ENCODE measurements at regions not wholly inside any gene's neighbourhood (a gene's known extent, or its start where the extent isn't known, plus 50 kb on each side); places are given as distances from the start of the nearest gene placed in this dataset.

DNA sequence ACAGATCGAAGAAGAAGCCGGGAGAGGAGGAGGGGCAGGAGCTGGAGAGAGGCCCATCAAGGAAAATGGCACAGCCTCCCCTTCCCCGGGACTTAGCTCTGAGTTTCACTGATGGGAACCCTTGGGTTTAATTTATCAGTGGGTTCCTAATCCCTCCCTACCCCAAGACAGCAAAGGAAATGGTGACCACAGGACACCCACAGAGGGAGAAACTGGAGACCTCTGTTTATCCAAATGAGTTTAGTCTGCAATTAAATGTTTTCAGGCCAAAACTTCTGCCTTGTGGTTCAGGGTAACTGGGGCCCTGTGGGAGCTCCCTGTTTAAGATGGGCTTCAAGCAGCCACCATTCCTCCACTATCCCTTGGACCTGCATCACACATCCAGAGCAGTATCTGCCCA lies 190.8 kb upstream of the TOPAZ1 start:
- TF ChIP-seq, protein P1, sequence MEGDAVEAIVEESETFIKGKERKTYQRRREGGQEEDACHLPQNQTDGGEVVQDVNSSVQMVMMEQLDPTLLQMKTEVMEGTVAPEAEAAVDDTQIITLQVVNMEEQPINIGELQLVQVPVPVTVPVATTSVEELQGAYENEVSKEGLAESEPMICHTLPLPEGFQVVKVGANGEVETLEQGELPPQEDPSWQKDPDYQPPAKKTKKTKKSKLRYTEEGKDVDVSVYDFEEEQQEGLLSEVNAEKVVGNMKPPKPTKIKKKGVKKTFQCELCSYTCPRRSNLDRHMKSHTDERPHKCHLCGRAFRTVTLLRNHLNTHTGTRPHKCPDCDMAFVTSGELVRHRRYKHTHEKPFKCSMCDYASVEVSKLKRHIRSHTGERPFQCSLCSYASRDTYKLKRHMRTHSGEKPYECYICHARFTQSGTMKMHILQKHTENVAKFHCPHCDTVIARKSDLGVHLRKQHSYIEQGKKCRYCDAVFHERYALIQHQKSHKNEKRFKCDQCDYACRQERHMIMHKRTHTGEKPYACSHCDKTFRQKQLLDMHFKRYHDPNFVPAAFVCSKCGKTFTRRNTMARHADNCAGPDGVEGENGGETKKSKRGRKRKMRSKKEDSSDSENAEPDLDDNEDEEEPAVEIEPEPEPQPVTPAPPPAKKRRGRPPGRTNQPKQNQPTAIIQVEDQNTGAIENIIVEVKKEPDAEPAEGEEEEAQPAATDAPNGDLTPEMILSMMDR (IDR thresholded peaks at IDR 0.05; ENCODE audit: insufficient read depth, low read length) = no peak
- TF ChIP-seq, protein P2, sequence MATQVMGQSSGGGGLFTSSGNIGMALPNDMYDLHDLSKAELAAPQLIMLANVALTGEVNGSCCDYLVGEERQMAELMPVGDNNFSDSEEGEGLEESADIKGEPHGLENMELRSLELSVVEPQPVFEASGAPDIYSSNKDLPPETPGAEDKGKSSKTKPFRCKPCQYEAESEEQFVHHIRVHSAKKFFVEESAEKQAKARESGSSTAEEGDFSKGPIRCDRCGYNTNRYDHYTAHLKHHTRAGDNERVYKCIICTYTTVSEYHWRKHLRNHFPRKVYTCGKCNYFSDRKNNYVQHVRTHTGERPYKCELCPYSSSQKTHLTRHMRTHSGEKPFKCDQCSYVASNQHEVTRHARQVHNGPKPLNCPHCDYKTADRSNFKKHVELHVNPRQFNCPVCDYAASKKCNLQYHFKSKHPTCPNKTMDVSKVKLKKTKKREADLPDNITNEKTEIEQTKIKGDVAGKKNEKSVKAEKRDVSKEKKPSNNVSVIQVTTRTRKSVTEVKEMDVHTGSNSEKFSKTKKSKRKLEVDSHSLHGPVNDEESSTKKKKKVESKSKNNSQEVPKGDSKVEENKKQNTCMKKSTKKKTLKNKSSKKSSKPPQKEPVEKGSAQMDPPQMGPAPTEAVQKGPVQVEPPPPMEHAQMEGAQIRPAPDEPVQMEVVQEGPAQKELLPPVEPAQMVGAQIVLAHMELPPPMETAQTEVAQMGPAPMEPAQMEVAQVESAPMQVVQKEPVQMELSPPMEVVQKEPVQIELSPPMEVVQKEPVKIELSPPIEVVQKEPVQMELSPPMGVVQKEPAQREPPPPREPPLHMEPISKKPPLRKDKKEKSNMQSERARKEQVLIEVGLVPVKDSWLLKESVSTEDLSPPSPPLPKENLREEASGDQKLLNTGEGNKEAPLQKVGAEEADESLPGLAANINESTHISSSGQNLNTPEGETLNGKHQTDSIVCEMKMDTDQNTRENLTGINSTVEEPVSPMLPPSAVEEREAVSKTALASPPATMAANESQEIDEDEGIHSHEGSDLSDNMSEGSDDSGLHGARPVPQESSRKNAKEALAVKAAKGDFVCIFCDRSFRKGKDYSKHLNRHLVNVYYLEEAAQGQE (IDR thresholded peaks at IDR 0.05; ENCODE audit: insufficient replicate concordance, low read depth) = no peak
- TF ChIP-seq GABPA (IDR thresholded peaks at IDR 0.05; ENCODE audit: low read depth) = no peak

Data from HL-60 (cell line).